Activated CD4-positive, alpha-beta T cell treated with anti-CD3 and anti-CD28 coated beads for 24 hours (primary cell): ENCODE measurements at regions not wholly inside any gene's neighbourhood (a gene's known extent, or its start where the extent isn't known, plus 50 kb on each side); places are given as distances from the start of the nearest gene placed in this dataset.

Experiments
- DNase-seq, 2 donors: peaks; one replicate each; pipeline ENCODE4 v3.0.0-alpha.2; 2020; ENCODE audit warnings: low read depth in 2 of 2

DNA sequence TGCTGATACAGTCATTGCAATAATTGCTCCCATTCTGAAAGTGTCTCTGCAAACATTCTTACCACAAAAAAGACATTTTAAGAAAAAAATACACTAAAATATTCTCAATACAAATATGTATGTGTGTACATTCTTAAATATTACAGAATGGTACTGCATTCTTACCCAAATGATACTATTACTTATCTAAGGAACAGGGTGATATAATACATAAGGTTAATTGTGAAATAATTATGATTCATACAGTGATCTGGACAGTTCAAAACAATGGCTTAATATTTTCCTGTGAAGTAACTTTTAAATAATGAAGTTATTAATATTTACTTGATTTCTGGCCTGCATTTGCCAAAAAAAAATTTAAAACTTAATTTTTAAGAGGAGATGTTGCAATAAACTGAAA, 694.6 kb downstream of the TUSC7 start:
- no peak for DNase-seq

- no peak for DNase-seq
These were observed 695.2 kb downstream of the TUSC7 start for GRCh38 chr3:117404730-117405129.

DNA sequence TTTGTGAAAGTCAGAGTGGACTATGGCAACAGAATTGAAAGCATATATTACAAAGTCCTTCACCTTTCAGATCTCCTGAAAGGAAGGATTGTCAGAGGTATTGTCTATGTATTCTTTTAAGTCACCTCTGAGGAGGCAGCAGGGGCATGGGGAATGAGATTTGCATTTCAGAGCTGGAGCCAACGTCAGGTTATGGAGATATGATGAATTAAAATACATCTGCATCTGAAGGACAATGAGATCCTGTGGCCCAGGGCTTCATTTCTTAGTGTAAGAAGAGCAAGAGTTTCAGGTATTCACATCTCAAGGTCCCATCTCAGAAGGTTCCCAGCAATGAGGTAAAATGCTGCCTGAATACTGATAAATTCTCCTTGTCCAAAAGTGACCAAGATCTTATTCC, 695.8 kb downstream of the TUSC7 start:
- DNase-seq, result no peak

- no peak for DNase-seq
These were observed 697.7 kb downstream of the TUSC7 start for GRCh38 chr3:117407317-117407716.

- no peak for DNase-seq
These were observed 699.2 kb downstream of the TUSC7 start for GRCh38 chr3:117408811-117409210.

DNA sequence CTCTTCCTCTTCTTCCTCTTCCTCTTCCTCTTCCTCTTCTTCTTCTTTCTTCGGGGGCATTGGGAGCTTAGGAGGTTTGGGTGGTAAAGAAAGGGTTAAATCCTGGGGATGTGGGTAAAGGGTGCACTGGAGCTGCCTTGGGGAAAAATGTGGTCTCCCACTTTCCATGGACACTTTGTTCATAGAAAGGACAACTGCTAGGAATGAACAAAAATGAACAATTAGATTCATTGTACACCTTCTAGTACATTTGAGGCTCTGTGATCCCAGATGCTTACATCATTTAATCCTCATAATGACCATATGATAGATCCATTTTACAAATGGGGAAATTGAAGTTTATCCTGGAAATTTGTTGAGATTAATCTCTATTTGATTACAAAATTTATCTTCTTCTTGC, 699.7 kb downstream of the TUSC7 start:
- no peak for DNase-seq

- DNase-seq, result no peak
These were observed 700.3 kb downstream of the TUSC7 start for GRCh38 chr3:117409701-117410459.

DNA sequence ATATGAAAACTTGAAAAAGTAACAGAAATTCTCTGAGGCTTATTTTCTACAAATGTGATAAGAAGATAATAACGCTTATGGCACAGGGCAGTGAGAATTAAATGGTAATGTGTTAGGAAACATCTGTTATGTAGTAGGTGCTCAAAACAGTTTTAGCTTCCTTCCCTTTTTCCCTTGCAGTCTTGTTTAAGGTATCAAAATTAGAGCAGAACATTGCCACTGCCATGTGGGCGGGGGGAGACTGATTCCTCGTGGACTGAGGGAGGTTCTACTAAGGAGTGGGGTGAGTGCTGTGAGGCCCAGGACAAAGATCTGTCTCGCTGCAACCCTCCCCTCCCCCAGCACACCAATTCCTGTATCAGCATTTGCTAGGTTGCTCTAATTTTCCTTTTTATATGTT, 702.4 kb downstream of the TUSC7 start:
- no peak for DNase-seq

DNA sequence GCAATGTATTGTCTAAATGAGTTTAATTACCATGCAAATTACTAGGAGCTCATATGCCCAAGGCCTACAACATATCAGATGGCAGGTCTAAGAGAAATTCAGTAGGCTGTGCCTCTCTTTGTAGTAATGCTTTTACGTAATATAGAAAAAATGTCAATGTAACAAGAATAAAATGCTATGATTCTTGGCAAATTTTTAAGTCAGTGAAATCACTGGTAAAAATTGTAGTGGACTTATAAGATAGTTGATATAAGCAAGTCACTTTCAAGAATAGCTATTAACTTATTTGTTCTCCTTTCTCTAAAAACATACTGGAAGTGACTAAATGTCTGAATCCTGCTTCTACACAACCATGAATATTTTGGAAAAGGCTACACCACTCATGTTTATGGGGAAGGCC, 707.8 kb downstream of the TUSC7 start:
- no peak for DNase-seq

- no peak for DNase-seq
These were observed 717.5 kb downstream of the TUSC7 start for GRCh38 chr3:117427081-117427480.

GRCh38 chr3:117433427-117433826, 723.8 kb downstream of the TUSC7 start:
- no peak for DNase-seq

GRCh38 chr3:117434661-117435412, 725.3 kb downstream of the TUSC7 start:
- DNase-seq, result no peak

GRCh38 chr3:117435506-117435905, 725.9 kb downstream of the TUSC7 start:
- no peak for DNase-seq

DNA sequence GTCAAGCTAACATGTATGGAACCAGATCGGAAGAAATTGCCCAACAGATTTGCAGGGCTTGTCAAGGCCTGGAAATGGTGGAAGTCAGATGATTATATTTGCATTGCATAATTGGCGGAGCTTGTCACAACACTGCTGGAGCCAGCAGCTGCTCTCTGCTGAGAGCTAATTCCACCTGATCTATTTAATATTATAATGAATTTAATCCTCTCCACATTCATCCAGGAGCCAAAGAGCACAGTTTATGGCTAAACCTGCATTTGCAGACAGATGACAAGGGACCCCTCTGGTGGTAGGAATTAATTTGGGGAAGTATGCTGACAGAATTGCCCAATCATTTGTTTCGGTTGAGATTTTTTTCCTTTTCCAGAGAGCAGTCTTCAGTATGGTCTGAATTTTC, 730.2 kb downstream of the TUSC7 start:
- DNase-seq, result no peak

- DNase-seq, result no peak
These were observed 732.3 kb downstream of the TUSC7 start for GRCh38 chr3:117441851-117442250.

DNA sequence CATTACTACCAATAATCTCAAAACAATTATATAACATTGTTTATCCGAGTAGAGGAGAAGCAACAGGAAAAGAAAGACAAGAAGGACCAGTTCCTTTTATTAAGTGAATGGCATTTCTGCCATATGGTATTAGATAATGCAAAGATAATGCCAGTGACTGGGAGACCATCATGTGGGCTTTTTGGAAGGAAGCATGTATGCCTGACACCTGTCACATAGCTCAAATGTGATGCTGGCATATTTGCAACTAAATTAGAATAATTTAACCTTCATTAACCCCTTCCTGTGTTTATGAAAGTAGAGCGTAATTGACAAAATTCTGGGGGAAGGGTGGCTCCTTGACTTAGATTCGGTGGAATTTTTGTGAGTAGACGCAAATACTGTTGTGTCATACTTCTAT, 733.0 kb downstream of the TUSC7 start:
- DNase-seq, result no peak

DNA sequence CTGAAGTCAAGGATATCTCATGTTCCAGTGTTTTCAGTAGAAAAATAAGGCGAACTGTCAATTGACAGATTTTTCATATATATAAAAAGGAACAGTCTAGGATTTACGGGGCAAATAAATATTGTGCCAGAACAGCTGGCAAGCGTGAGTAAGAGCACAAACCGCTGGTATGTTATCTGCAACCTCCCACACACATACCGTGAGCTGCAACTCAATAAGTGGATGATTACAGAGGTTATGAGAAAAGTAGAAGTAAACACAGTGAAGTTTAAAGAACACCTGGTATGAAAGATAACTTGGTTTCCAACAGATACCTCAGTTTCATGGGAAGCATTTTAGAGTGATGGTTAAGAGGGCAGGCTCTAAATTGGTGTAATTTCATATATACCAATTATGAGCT, 733.4 kb downstream of the TUSC7 start:
- DNase-seq, result no peak

DNA sequence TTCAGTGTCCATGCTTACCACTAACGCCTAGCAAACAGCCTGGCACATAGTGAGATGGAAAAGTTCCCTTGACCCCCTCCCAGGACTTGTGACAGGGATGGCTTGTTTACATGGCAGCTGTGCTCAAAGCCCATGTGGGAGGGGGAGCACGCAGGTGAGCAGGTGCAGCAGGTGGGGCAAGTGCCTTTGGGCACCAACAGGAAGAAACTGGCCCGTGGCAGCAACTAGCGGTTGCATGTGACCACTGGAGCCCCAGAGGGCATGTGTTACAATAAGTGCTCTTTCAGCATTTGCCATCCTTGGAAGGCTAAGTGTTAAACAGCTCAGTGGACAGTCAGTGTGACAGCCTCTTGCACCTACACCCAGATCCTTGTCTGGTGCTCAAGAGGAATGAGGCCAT, 734.6 kb downstream of the TUSC7 start:
- DNase-seq, result no peak

DNA sequence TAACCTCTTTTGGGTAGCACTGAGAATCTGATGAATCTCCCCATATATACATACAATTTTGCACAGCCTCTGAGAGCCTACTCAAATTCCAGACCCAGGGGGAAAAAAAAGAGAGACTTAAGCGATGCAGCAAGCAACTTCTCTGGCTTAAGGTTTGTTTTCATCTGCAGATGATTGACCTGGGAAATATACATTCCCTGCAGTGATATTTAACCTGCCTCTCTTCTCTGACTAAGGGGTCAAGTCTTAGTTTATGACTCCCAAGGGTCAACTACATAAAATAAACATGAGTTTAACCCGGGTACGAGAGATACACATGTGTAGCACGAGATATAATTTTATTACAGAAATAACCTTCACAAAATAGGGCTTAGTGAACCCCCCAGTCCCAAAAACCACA, 737.8 kb downstream of the TUSC7 start:
- no peak for DNase-seq

DNA sequence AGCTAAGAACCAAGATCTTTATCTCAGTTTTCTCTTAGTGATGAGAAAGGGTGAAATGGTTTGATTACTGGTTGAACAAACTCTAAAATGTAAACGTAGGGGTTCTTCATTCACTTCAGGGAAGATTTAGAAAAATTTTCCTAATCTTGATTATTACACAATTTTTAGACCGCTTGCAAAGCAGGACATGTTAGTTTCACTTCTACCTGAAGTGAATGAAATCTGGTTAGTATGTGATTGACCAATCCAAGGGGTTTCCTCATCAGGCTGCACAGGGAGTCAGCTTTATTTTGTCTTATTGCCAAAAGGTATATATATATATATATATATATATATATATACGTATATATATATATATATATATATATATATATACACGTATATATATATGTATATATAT, 740.4 kb downstream of the TUSC7 start:
- no peak for DNase-seq

DNA sequence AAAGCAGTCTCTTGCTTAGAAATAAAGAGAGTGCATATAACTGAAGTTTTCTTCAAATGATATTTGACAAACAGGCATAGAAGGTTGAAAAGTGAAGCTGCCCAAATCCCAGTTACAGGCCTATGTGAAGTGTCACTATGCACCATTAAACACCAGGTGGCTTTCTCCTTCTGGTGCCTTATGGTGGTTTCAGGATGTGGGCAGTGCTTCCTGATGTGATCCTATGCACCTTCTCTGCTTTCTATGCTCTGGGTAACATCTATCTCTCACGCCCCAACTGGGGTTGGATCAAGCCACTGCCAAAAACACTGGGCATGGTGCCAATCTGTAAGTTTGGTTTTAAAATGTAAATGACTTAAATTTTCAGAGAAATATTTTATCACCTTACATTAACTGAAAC, 744.7 kb downstream of the TUSC7 start:
- no peak for DNase-seq

DNA sequence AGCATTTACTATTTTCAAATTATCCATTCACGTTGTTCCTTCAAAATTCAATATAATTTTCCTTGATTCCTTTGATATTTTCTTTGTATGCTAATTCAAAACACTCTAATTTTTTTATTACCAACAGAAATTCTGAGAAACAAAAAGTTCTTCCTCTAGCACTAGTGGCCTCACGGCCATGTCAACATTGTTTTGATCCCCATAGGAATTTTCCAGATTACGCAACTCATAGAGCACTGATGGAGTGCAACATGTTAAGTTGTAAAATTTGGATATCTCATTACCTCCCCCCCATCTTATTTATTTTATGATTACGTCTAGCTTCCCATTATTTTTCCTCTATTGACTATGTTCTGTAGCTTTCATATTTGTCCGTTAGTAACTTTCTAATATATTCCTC, 745.3 kb downstream of the TUSC7 start:
- no peak for DNase-seq

- no peak for DNase-seq
These were observed 746.2 kb downstream of the TUSC7 start for GRCh38 chr3:117455782-117456181.
